ENCODE measurements at regions not wholly inside any gene's neighbourhood (a gene's known extent, or its start where the extent isn't known, plus 50 kb on each side); places are given as distances from the start of the nearest gene placed in this dataset.

DNA sequence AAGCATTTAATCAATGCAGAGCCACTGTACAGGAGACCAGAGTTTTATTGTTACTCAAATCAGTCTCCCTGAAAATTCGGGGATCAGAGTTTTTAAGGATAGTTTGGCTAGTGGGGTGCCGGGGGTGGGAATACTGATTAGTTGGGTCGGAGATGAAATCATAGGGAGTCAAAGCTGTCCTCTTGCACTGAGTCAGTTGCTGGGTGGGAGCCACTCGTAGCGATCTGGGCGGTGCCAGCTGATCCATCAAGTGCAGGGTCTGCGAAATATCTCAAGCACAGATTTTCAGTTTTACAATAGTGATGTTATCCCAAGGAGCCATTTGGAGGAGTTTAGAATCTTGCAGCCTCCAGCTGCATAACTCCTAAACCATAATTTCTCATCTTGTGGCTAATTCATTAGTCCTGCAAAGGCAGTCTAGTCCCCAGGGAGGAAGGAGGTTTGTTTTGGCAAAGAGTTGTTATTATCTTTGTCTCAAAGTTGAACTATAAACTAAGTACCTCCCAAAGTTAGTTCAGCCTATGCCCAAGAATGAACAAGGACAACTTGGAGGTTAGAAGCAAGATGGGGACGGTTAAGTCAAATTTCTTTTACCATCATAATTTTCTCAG is 169.4 kb upstream of the PLEKHG7 start:
- no peaks in the 10 kb centered on the region for H3K27me3 Mint-ChIP-seq (ENCODE audit: insufficient read depth, low read depth, poor library complexity)
- no peak overlapping the region for H3K27ac Mint-ChIP-seq
- no peaks in the 10 kb centered on the region for H3F3A ChIP-seq (replicated peaks; ENCODE audit: low read depth)
- H4K20me1 ChIP-seq (replicated peaks; ENCODE audit: insufficient read depth), result no peaks in the 10 kb centered on the region
- peaks cover 5% of the 10 kb centered on the region; the same call in 1 of the 3 replicates for H3K4me1 Mint-ChIP-seq
- no peak overlapping the region for H3K4me3 ChIP-seq
- H3K36me3 Mint-ChIP-seq (ENCODE audit: low read depth), result no peaks in the 10 kb centered on the region
- no peak overlapping the region for H3K27ac ChIP-seq (ENCODE audit: low read depth)
- no peaks in the 10 kb centered on the region for H3K79me2 ChIP-seq (replicated peaks; ENCODE audit: insufficient read depth)
- TF ChIP-seq, protein P1, sequence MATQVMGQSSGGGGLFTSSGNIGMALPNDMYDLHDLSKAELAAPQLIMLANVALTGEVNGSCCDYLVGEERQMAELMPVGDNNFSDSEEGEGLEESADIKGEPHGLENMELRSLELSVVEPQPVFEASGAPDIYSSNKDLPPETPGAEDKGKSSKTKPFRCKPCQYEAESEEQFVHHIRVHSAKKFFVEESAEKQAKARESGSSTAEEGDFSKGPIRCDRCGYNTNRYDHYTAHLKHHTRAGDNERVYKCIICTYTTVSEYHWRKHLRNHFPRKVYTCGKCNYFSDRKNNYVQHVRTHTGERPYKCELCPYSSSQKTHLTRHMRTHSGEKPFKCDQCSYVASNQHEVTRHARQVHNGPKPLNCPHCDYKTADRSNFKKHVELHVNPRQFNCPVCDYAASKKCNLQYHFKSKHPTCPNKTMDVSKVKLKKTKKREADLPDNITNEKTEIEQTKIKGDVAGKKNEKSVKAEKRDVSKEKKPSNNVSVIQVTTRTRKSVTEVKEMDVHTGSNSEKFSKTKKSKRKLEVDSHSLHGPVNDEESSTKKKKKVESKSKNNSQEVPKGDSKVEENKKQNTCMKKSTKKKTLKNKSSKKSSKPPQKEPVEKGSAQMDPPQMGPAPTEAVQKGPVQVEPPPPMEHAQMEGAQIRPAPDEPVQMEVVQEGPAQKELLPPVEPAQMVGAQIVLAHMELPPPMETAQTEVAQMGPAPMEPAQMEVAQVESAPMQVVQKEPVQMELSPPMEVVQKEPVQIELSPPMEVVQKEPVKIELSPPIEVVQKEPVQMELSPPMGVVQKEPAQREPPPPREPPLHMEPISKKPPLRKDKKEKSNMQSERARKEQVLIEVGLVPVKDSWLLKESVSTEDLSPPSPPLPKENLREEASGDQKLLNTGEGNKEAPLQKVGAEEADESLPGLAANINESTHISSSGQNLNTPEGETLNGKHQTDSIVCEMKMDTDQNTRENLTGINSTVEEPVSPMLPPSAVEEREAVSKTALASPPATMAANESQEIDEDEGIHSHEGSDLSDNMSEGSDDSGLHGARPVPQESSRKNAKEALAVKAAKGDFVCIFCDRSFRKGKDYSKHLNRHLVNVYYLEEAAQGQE (IDR thresholded peaks at IDR 0.05; ENCODE audit: unreplicated experiment), result no peak
- TF ChIP-seq ZNF114 (CRISPR knock-in tag; IDR thresholded peaks at IDR 0.05), result no peak
- TF ChIP-seq EZH2 (IDR thresholded peaks at IDR 0.05; ENCODE audit: low read depth, unreplicated experiment), result no peak
- no peak for TF ChIP-seq JUNB (IDR thresholded peaks at IDR 0.05; ENCODE audit: unreplicated experiment)
- TF ChIP-seq, protein P2, sequence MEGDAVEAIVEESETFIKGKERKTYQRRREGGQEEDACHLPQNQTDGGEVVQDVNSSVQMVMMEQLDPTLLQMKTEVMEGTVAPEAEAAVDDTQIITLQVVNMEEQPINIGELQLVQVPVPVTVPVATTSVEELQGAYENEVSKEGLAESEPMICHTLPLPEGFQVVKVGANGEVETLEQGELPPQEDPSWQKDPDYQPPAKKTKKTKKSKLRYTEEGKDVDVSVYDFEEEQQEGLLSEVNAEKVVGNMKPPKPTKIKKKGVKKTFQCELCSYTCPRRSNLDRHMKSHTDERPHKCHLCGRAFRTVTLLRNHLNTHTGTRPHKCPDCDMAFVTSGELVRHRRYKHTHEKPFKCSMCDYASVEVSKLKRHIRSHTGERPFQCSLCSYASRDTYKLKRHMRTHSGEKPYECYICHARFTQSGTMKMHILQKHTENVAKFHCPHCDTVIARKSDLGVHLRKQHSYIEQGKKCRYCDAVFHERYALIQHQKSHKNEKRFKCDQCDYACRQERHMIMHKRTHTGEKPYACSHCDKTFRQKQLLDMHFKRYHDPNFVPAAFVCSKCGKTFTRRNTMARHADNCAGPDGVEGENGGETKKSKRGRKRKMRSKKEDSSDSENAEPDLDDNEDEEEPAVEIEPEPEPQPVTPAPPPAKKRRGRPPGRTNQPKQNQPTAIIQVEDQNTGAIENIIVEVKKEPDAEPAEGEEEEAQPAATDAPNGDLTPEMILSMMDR (conservative IDR thresholded peaks at IDR 0.05; ENCODE audit: low read depth in 2 of 2), result no peak
- TF ChIP-seq, protein P3, sequence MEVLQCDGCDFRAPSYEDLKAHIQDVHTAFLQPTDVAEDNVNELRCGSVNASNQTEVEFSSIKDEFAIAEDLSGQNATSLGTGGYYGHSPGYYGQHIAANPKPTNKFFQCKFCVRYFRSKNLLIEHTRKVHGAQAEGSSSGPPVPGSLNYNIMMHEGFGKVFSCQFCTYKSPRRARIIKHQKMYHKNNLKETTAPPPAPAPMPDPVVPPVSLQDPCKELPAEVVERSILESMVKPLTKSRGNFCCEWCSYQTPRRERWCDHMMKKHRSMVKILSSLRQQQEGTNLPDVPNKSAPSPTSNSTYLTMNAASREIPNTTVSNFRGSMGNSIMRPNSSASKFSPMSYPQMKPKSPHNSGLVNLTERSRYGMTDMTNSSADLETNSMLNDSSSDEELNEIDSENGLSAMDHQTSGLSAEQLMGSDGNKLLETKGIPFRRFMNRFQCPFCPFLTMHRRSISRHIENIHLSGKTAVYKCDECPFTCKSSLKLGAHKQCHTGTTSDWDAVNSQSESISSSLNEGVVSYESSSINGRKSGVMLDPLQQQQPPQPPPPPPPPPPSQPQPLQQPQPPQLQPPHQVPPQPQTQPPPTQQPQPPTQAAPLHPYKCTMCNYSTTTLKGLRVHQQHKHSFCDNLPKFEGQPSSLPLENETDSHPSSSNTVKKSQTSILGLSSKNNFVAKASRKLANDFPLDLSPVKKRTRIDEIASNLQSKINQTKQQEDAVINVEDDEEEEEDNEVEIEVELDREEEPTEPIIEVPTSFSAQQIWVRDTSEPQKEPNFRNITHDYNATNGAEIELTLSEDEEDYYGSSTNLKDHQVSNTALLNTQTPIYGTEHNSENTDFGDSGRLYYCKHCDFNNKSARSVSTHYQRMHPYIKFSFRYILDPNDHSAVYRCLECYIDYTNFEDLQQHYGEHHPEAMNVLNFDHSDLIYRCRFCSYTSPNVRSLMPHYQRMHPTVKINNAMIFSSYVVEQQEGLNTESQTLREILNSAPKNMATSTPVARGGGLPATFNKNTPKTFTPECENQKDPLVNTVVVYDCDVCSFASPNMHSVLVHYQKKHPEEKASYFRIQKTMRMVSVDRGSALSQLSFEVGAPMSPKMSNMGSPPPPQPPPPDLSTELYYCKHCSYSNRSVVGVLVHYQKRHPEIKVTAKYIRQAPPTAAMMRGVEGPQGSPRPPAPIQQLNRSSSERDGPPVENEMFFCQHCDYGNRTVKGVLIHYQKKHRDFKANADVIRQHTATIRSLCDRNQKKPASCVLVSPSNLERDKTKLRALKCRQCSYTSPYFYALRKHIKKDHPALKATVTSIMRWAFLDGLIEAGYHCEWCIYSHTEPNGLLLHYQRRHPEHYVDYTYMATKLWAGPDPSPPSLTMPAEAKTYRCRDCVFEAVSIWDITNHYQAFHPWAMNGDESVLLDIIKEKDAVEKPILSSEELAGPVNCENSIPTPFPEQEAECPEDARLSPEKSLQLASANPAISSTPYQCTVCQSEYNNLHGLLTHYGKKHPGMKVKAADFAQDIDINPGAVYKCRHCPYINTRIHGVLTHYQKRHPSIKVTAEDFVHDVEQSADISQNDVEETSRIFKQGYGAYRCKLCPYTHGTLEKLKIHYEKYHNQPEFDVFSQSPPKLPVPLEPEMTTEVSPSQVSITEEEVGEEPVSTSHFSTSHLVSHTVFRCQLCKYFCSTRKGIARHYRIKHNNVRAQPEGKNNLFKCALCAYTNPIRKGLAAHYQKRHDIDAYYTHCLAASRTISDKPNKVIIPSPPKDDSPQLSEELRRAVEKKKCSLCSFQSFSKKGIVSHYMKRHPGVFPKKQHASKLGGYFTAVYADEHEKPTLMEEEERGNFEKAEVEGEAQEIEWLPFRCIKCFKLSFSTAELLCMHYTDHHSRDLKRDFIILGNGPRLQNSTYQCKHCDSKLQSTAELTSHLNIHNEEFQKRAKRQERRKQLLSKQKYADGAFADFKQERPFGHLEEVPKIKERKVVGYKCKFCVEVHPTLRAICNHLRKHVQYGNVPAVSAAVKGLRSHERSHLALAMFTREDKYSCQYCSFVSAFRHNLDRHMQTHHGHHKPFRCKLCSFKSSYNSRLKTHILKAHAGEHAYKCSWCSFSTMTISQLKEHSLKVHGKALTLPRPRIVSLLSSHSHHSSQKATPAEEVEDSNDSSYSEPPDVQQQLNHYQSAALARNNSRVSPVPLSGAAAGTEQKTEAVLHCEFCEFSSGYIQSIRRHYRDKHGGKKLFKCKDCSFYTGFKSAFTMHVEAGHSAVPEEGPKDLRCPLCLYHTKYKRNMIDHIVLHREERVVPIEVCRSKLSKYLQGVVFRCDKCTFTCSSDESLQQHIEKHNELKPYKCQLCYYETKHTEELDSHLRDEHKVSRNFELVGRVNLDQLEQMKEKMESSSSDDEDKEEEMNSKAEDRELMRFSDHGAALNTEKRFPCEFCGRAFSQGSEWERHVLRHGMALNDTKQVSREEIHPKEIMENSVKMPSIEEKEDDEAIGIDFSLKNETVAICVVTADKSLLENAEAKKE (CRISPR knock-in tag; IDR thresholded peaks at IDR 0.05), result no peak
- TF ChIP-seq POLR2AphosphoS5 (IDR thresholded peaks at IDR 0.05; ENCODE audit: low read depth), result no peak
- TF ChIP-seq, protein P4, sequence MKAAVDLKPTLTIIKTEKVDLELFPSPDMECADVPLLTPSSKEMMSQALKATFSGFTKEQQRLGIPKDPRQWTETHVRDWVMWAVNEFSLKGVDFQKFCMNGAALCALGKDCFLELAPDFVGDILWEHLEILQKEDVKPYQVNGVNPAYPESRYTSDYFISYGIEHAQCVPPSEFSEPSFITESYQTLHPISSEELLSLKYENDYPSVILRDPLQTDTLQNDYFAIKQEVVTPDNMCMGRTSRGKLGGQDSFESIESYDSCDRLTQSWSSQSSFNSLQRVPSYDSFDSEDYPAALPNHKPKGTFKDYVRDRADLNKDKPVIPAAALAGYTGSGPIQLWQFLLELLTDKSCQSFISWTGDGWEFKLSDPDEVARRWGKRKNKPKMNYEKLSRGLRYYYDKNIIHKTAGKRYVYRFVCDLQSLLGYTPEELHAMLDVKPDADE (IDR thresholded peaks at IDR 0.05), result no peak
- no peak for TF ChIP-seq CREB1 (CRISPR knock-in tag; IDR thresholded peaks at IDR 0.05; ENCODE audit: low read depth)
- no peak for TF ChIP-seq STAT1 (IDR thresholded peaks at IDR 0.05; ENCODE audit: unreplicated experiment)
- no peak for TF ChIP-seq ZNF331 (CRISPR knock-in tag; IDR thresholded peaks at IDR 0.05; ENCODE audit: low read depth)
- TF ChIP-seq NANOG (IDR thresholded peaks at IDR 0.05; ENCODE audit: borderline replicate concordance), result no peak
- no peak for TF ChIP-seq EZH2phosphoT487 (IDR thresholded peaks at IDR 0.05; ENCODE audit: unreplicated experiment)
- H2AFZ ChIP-seq, result no peak overlapping the region
- DNase-seq (ENCODE audit: low spot score) (no peak), ATAC-seq (no peak)
- H3K4me2 ChIP-seq, result no peak overlapping the region
- no peaks in the 10 kb centered on the region for H3K27me3 ChIP-seq (ENCODE audit: insufficient read depth)
- H3K9me2 ChIP-seq (ENCODE audit: insufficient read depth), result no peaks in the 10 kb centered on the region
- no peaks in the 10 kb centered on the region for H3K4me1 ChIP-seq (ENCODE audit: insufficient read depth)
- H3K9me3 Mint-ChIP-seq, result no peaks in the 10 kb centered on the region
- no peak overlapping the region for H3K4me3 Mint-ChIP-seq
- no peaks in the 10 kb centered on the region for H3K36me3 ChIP-seq (ENCODE audit: insufficient read depth)

Data from GM23338 (cell line).